DMS53 treated with DMSO at 0.1 percent for 48 hours (cell line): ENCODE measurements at regions not wholly inside any gene's neighbourhood (a gene's known extent, or its start where the extent isn't known, plus 50 kb on each side); places are given as distances from the start of the nearest gene placed in this dataset.
"Not testable (repeated sequence)": the region's sequence is repeated elsewhere in the genome, so short reads cannot be mapped to it uniquely, and the experiment has no call there.

Experiments
- DNase-seq: peaks from one replicate; lab custom pipeline; 2025; ENCODE audit not compliant: unreplicated experiment; lab: John Stamatoyannopoulos, UW

DNA sequence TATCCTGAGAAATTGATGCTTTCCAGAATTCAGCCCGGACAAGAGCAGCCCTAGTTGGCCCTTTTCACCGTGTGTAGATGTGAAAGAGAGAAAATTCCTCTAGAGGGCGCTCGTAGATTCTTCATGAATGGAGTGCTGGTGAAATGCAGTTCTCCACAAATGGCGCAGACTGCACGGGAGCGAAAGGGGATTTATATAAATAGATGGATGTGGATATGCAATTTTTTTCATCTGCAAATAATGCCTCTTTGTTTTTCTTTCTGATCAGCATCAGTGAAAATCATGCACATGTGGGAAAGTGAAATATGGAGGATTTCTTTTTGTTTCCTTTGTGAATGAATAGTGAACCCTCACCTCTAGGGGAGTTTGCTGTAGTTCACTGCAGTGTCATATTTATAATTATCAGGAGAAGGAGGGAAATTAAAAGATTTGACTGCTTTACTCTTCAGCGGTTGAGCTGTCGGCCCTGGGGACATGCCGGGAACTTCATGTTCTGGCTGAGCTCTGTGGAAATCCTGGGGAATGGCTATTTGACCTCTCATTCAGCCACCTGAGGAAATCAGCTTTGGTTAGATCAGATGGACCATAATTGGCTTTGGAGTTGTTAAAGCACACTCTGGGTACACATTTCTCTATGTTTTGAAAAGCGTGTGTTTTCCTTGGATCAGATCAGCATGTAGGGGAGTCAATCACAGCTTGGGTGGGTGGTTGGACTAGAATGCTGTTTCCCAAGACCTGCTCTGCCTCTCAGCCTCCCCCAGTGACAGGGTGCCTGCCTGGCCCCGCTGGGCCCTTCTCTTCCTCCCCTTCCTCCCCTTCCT is 115.0 kb upstream of the SHISA3 start:
- peak; percentile 80 for DNase-seq

DNA sequence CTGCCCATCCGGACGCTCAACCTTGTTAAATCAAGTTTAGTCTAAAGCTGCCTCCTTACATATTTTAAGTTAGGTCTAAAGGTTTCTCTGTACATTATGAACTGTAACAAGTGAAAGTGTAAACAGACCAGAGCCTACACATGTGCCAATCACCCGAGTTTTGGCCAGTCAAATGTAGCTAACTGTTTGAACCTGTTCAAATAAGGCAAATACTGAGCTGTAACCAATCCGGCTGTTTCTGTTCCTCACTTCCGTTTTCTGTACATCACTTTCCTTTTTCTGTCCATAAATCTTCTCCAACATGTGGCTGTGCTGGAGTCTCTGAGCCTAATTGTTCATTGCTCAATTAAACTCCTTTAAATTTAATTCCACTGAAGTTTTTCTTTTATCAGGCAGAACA is 113.3 kb upstream of the SHISA3 start:
- no peak for DNase-seq

DNA sequence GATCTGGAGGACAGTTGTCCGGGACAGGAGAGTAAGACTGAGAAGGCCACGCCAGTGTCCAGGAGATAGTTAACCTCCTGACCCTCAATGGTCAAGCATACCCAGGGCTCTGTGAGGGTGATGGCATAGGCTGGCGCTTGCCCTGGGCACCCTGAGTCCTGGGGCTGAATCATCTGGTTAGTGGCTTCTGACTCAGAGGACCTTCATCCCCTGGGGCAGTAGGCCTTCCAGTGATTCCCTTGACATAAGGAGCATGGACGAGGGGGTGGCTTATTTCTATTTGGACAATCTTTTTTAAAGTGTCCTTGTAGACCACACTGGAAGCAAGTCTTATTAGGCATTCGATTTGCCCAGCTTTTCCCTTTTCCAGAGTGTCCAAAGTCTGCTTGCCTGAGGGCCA is 108.4 kb upstream of the SHISA3 start:
- not testable (repeated sequence) for DNase-seq

DNA sequence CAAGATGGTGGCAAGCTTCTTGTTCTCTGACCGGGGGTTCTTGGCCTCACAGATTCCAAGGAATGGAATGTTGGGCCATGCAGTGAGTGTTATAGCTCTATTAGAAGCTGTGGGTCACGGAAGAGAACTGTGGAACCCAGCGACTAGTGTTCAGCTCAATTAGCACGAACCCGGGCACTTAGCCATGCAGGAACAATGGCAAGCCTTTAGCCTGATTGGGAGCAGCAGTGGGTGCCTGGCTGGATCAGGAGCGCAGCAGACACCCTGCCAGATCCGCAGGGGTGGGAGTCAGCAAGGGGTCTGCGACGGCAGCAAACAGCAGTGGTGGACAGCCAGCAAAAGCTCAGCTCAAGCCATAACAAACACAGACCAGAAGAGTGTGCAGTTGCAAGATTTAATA is 105.1 kb upstream of the SHISA3 start:
- not testable (repeated sequence) for DNase-seq

DNA sequence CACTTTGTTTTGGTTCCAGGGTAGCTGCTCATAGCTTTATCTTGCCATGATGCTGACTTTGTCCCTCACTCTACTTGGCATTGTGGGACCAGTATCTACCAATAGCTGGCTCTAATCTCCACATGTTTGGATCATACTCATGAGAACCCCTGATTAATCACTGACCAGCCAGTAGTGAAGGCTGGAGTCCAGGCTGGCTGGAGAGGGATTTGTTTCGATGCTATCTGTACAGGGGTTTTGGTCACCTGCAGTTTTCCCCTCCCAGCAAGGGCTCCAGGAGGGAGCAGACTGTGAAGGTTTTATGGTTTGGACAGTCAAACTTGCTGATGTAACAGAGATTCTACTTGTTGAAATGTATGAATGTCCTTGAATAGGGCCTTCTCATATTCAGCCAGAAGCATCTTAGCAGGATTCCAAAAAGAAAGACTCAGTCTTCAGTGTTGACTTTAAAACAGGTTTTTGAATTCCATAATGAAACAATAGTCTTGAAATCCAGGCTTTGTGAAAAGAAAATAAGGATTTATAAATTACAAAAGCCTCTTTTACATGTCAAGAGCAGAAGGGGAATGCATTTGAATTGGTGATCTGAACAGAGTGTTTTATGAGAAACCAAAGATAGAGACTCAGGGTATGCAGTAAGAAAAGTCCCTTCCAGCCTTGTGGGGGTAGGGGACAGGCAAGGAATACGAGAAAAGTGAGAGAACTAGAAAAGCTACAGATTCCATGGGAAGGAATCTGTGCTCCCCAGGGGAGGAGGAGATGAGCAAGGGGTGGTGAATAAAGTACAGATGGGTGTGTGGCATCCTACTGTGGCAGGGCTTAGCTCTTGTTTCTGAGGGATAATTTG is 103.1 kb upstream of the SHISA3 start:
- no peak for DNase-seq

DNA sequence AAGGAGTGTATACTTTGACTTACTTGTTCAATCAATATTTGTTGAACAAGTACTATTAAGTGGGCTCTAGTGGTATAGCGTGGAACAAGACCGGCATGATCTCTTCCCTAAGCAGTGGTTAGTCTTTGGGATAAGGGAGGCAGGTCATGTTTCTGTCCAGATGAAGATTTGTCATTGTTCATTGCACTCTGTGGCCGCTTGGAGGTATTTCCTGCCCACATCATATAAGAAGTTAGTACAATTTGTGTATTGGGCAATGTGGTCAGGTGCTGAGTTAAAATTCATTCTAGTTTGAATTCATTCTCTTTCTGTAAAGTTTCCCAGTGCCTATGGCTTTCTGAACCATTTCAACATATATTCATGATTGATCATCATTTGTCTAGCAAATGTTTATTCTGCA is 101.1 kb upstream of the SHISA3 start:
- DNase-seq = no peak

DNA sequence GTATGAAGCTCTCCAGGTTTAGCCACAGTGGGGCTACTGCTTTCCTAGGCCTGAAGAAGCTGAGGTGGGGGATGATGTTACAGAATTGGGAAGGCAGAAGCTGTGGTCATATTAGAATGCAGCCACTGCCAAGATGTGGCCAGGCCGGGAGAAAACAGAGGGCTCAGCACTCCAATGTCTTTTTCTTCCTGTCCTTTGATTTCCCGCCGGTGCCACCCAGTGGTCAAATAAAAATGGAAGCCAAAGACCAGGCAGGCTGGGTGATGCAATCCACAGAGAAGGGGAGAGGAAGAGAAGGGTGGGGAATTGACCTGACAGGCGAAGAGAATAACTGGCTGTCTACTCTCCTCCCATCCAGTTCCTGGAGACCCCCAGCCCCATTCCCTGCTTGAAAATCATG is 94.9 kb upstream of the SHISA3 start:
- peak; percentile 50 for DNase-seq

DNA sequence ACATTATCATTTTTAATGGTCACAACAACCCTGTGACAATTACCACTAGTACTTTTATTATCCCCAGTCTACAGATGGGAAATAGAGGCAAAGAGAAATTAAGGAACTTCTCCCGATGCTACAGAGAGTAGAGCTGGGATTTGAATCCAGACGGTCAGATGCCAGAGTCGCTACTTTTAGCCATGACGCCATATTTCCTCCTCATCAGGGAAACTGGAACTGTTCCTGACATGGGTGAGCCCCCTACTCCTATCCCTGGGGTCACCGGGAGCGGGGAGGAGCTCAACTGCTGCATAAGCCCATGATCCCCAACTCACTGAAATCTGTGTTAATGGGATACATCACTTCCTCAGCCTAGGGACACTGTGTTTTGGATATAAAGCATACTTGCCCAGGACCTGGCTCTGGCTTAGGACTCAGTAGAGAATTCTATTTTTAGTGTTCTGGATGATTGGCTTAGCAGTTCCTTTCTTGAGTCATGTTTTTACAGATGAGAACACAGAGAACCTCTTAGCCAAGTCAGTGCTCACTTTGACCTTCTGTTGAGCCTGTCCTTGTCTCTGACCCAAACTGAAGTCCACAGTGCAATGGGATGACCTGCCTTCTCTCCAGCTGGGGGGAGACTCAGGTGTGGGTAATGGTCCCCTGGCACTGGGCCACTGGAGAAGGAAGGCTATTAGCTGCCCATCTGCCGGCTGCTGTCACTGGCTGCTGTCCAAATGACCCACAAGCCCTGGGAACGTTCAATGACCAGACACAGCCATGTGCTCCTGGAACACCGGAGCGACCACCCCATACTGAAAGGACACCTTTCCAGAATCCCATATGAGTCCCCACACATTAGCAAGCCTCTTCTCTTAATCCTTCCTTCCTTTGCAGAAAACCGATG is 90.8 kb upstream of the SHISA3 start:
- DNase-seq = no peak

DNA sequence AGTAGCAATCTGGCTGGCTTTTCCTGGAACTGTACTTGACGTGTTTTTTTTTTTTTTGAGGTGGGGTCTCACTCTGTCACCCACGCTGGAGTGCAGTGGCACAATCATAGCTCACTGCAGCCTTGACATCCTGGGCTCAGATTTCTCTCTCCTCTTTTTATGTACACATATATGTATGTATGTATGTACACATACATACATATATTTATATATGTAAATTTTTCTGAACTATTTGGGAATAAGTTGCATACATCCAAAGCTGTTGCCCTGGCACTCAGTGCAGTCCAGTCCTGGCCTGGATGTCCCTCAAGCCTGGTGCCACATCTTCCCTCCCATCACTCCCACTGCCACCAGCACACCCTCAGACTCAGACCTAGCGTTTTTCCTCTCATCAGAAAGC is 89.0 kb upstream of the SHISA3 start:
- DNase-seq = no peak

DNA sequence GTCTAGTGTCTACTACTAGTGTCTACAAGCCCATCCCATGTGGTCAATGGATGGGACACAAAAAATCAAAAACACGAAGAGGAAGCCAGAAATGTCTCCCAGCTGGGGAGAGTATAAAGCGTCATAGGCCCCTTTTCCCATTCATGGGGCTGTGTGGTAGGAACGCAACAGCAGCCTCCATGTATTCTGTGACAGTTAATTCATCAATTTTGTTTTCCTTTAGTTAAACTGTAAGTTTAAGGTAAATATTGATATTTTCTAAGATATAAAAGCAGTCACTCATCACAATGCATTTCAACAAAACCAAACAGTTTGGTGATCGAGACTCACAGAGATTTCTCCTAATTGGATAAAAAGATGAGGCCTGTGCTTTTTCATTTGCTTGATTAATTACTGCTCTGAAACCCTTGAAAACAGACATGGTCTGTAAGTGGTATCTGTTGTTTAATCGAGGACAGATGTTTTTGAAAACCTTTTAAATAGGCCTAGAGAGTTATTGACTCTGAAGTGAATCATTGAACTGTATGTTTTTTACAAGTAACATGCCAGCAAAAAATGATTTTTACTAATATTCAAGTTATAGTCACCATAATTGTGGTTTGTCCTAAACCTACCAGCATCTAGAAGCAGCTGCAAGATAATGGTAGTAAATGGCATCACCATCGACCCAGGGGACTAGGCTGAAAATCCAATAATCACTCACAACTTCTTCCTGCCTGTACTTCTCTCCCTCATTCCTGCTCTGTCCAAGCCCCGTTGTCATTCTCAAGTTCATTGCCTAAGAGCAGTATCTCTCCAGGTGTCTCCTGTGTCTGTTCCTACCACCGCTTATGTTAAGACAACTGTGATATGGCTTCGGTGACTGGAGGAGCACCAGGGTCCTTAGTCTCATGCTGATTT is 87.7 kb upstream of the SHISA3 start:
- DNase-seq = no peak

DNA sequence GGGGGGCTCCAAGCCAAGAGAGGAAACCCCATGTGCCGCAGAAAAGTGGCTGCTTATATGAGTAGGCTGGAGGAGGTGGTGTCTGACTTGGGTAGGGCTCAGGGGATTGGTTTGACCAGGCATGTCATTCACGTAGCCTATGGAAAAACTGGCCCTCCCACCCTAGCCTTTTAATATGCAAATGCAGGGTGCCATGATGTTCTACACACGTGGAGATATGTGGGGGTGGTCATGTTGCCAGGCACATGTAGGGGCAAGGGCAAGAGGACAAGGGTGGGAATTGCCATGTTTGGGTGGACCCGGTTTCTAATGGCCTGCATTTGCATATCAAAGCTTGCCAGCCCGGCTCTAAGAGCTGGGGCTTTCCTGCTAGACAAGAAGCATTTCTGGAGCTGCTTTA is 86.9 kb upstream of the SHISA3 start:
- no peak for DNase-seq

DNA sequence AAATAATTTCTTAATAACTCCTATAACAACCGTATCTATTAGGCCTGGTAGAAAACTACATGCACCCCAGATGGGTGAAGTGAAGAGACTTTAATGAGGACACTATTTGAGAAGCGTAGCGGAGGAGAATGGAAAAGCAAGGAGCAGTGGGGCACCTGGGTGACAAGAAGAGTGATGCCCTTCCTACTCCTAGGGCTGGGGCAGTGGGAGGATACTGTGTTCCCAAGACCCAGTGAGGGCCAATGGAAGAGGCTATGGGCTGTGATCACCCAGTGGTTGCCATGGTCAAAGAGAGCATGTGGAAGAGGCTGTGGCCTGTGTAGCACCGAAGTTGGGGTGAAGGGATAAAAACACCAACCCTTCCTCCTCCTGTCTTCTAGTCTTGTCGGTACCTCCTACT is 86.5 kb upstream of the SHISA3 start:
- no peak for DNase-seq

DNA sequence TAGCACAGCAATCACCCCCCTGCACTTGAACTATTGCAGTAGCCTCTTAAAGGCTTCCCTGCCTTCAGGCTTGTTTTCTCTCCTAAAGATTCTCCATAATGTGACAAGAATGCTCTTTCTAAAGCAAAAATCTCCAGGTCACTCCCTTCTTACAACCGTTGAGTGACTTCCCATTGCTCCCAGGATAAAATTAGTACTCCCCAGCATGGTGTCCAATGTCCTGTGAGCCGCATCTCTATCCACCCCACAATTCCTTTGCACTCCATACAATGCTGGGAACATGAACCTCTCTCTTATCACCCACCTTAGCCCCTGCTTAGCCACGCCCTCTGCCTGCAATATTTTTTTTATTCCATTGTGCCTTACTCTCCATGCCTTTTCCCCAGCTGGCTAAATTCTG is 85.7 kb upstream of the SHISA3 start:
- DNase-seq = no peak

DNA sequence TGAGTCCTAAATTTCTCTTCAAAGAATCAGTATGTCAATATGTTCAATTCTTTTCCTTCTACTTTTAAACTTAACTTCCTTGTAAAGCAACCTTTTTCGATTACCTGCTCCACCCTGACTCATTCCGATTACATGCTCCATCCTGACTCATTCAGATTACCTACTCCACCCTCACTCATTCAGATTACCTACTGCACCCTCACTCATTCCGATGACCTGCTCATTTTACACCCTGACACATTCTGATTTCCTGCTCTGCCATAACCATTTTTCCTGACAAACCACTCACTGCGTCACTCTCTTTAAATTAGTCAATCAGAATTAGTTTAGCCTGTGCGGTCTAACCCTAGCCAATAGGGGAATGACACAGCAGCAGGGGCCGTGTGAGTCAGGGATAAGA is 83.9 kb upstream of the SHISA3 start:
- DNase-seq = not testable (repeated sequence)

DNA sequence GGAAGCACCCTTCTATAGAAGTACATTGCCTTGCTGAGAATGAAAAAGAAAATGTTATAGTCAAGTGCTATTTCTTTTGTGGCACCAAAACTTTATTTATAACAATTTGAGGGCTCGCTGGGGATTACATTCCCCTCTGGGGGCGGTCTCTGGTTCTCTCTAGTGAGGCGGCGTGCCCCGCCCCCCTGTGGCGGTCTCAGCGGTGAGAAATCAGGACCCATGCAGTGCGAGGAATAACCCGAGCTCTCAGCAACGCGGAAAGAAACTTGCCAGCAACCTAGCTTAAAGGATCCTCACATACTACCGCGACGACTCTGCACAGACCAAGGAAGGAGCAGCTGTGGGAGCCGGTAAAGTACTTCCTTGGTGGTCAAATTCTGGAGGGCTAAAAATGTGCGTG is 83.4 kb upstream of the SHISA3 start:
- DNase-seq = no peak

DNA sequence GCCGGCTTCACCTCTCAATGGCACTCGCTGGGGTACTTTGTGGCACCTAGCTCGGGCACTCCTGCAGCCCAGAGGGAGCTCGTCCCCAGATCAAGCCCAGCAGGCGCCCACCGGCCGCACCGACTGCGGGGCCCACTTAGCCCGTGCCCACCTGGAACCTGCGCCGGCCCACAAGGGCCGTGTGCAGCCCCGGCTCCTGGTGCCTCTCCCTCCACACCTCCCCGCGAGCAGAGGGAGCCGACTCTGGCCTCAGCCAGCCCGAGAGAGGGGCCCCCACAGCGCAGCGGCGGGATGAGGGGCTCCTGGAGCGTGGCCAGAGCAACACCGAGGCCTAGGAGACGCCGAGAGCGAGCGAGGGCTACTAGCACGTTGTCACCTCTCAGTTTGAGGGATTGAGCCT is 82.1 kb upstream of the SHISA3 start:
- no peak for DNase-seq

DNA sequence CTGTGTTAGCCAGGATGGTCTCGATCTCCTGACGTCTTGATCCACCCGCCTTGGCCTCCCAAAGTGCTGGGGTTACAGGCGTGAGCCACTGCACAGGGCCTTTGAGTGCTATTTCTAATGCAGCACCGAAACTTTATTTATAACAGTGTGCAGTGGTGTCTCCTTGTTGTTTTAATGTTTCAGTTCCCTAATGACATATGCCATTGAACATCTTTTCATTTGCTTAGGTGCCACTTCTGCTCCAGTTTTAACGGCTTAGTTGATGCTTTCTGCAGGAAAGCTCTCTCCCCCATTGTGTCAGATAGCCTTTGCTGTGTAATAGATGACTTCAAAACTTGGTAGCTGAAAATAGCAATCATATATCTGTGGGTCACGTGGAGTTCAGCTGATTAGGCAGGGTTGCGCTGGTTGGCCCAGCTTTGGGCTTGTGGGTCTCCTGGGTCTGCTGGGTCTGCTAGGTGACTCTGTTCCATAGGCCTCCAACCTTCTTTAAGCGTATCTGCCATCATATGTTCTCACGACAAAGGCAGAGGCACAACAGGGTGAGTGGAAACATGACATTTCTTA is 76.4 kb upstream of the SHISA3 start:
- no peak for DNase-seq

DNA sequence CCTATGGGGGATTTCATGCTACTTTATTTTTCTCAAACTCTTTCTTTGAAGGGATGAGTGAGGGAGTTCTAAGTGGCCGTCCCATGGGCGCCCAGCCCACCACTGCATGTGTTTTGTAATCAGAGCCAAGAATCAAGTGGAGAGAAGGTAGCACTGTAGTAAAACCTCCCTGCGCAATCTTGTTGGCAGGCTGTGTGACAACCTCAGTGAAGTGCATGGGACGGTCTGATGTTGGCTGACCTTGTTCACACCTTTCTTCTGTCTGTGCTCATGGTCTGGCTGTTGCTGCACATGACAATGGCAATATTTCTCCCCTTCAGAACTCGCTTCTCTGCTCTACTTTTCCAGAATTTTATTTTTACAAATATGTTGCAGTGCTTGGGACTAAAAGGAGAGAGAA is 71.2 kb upstream of the SHISA3 start:
- DNase-seq = no peak

DNA sequence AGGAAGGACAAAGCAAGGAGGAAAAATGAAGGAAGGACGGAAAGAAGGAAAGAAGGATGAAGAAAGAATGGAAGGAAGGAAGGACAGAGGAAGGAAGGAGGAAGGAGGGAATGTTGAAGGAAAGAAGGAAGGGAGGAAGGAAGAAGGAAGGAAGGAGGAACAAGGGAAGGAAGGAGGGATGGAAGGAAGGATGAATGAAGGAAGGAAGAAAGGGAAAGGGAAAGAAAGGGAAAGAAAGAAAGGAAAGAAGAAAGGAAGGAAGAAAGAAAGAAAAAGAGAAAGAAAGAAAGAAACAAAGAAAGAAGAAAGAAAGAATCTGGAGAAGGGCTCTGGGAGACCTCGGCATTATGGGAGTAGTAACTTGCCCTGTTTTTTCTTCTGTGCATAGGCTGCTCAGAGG is 70.8 kb upstream of the SHISA3 start:
- no peak for DNase-seq

DNA sequence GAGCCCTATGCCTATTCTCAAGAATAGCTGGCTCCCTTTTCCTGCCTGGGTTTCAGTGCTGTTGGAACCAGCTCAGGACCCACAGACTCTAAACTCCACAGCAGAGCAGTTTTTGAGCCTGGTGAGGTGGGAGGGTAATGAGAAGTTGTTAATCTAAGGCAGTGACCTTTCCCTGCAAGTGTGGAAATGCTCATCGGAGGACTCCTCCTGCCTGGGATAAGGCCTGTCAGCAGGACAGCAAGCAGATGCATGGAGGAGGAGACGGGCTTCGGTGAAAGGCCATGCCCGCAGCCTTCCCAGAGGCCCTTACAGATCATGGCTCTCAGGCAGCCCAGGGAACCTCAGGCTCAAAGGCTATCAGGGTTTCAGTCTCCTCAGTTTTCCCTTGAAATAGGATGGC is 70.0 kb upstream of the SHISA3 start:
- DNase-seq = no peak
